SK-N-SH (cell line): ENCODE measurements at regions not wholly inside any gene's neighbourhood (a gene's known extent, or its start where the extent isn't known, plus 50 kb on each side); places are given as distances from the start of the nearest gene placed in this dataset.

Experiments used
- CTCF ChIA-PET: fragments of 300-600, 350-600 bp; formaldehyde crosslinking; extraction: SDS; loops from one replicate; lab custom pipeline; 2021; lab: Yijun Ruan, JAX
- POLR2A ChIA-PET: fragments of 350-600 bp; sonication (Branson Sonifier 250); formaldehyde crosslinking; extraction: SDS; loops from one replicate; lab custom pipeline; 2020; ENCODE audit warnings: antibody characterized with exemption, inconsistent platforms; lab: Yijun Ruan, JAX
- DNase-seq: peaks from one replicate; pipeline ENCODE4 v3.0.0; 2012
- H2AFZ ChIP-seq: fragments of 200-600 bp; sonication (generic); 2 replicates; pipeline ENCODE4 v1.8.1; 2016; ENCODE audit warnings: antibody characterized with exemption, mild to moderate bottlenecking, low read depth
- H3F3A ChIP-seq: fragments of 200-600 bp; sonication (generic); replicated peaks from 2 replicates; pipeline ENCODE3; 2016; ENCODE audit warnings: antibody characterized with exemption, mild to moderate bottlenecking; ENCODE audit not compliant: insufficient read depth
- H3K27ac ChIP-seq, 2 experiments: fragments of 200-500 bp in 1 of 2; fragments of 200-600 bp in 1 of 2; sonication (Bioruptor generic) in 1 of 2; sonication (generic), shearing (Covaris generic) in 1 of 2; 2 replicates each; pipeline versions ENCODE4 v1.5.1 to v1.6.1; 2014 to 2016; ENCODE audit warnings: low read depth in 2 of 2, inconsistent platforms in 1 of 2, low read length in 1 of 2, mild to moderate bottlenecking in 1 of 2, mixed read lengths in 1 of 2
- H3K27me3 ChIP-seq: fragments of 200-600 bp; sonication (generic), shearing (Covaris generic); 2 replicates; pipeline ENCODE4 v1.6.1; 2016; ENCODE audit warnings: mixed run types; ENCODE audit not compliant: insufficient read depth
- H3K36me3 ChIP-seq, 2 experiments: fragments of 200-500 bp in 1 of 2; fragments of 200-600 bp in 1 of 2; sonication (Bioruptor generic) in 1 of 2; sonication (generic) in 1 of 2; replicated peaks in 1 of 2; 2 replicates each; pipeline versions ENCODE3 to v1.5.1; 2014 to 2016; ENCODE audit warnings: low read length in 1 of 2, mild to moderate bottlenecking in 1 of 2; ENCODE audit not compliant: insufficient read depth in 2 of 2, control insufficient read depth in 1 of 2
- H3K4me1 ChIP-seq, 2 experiments: fragments of 200-500 bp in 1 of 2; fragments of 200-600 bp in 1 of 2; sonication (Bioruptor generic) in 1 of 2; sonication (generic), shearing (Covaris generic) in 1 of 2; 2 replicates each; pipeline versions ENCODE4 v1.5.1 to v1.6.1; 2014 to 2016; ENCODE audit warnings: low read depth in 1 of 2, low read length in 1 of 2, mixed run types in 1 of 2; ENCODE audit not compliant: insufficient read depth in 2 of 2, control insufficient read depth in 1 of 2
- H3K4me2 ChIP-seq: fragments of 200-600 bp; sonication (generic), shearing (Covaris generic); 2 replicates; pipeline ENCODE4 v1.6.1; 2017; ENCODE audit warnings: mixed run types
- H3K4me3 ChIP-seq, 2 experiments: fragments of 200-500 bp in 1 of 2; fragments of 200-600 bp in 1 of 2; sonication (Bioruptor generic) in 1 of 2; sonication (generic), shearing (Covaris generic) in 1 of 2; 2 replicates each; pipeline versions ENCODE4 v1.5.1 to v1.8.1; 2014 to 2016; ENCODE audit warnings: low read depth in 2 of 2, inconsistent platforms in 1 of 2, low read length in 1 of 2, mild to moderate bottlenecking in 1 of 2, mixed read lengths in 1 of 2, moderate library complexity in 1 of 2
- H3K79me2 ChIP-seq: fragments of 200-600 bp; sonication (generic); 2 replicates; pipeline ENCODE4 v1.8.1; 2017; ENCODE audit warnings: mild to moderate bottlenecking; ENCODE audit not compliant: insufficient read depth
- H3K9ac ChIP-seq: fragments of 200-600 bp; sonication (generic); 2 replicates; pipeline ENCODE4 v1.6.1; 2017; ENCODE audit warnings: mixed run types
- H3K9me2 ChIP-seq: fragments of 200-600 bp; sonication (generic); 2 replicates; pipeline ENCODE4 v1.6.1; 2017; ENCODE audit warnings: mixed run types
- H3K9me3 ChIP-seq: fragments of 200-600 bp; sonication (generic); 2 replicates; pipeline ENCODE4 v1.6.1; 2017; ENCODE audit warnings: mixed run types, mild to moderate bottlenecking, moderate library complexity
- H4K20me1 ChIP-seq: fragments of 200-600 bp; sonication (generic); 2 replicates; pipeline ENCODE4 v1.6.1; 2017; ENCODE audit warnings: mild to moderate bottlenecking, mixed run types; ENCODE audit not compliant: insufficient read depth
- CHD2 ChIP-seq: fragments of 150-350 bp; IDR thresholded peaks from 2 replicates; pipeline ENCODE4 v1.6.1; 2018; ENCODE audit warnings: low read length; ENCODE audit not compliant: partially characterized antibody
- ELF1 ChIP-seq: IDR thresholded peaks from 2 replicates; pipeline ENCODE4 v1.4.0; 2012
- EP300 ChIP-seq, 2 experiments: IDR thresholded peaks; 2 replicates each; pipeline versions ENCODE4 v1.4.0 to v1.6.1; 2012; ENCODE audit warnings: borderline replicate concordance in 1 of 2, low read depth in 1 of 2, low read length in 1 of 2
- EZH2phosphoT487 ChIP-seq: fragments of 200-600 bp; sonication (generic); IDR thresholded peaks from 2 replicates; pipeline ENCODE4 v1.6.1; 2017; ENCODE audit warnings: low read depth, mixed run types, mild to moderate bottlenecking, antibody characterized with exemption, moderate library complexity, borderline replicate concordance
- FOSL2 ChIP-seq: IDR thresholded peaks from 2 replicates; pipeline ENCODE4 v1.4.0; 2012; ENCODE audit warnings: low read depth, mild to moderate bottlenecking, moderate library complexity, borderline replicate concordance
- JUND ChIP-seq: IDR thresholded peaks from 2 replicates; pipeline ENCODE4 v1.4.0; 2012
- MXI1 ChIP-seq: IDR thresholded peaks from 2 replicates; pipeline ENCODE4 v1.6.1; 2012; ENCODE audit warnings: mild to moderate bottlenecking, low read depth, low read length, improper control_type of control experiment
- RXRA ChIP-seq: IDR thresholded peaks from 2 replicates; pipeline ENCODE4 v1.4.0; 2012; ENCODE audit warnings: low read depth, mild to moderate bottlenecking, borderline replicate concordance
- SMC3 ChIP-seq: IDR thresholded peaks from 2 replicates; pipeline ENCODE4 v1.6.1; 2012; ENCODE audit warnings: low read depth, low read length, improper control_type of control experiment
- WGBS: methylation state at CpG from one replicate; pipeline ENCODE4 v1.1.6; 2017; ENCODE audit warnings: low lambda C conversion rate; 5-methylcytosine and 5-hydroxymethylcytosine counted together
- TF ChIP-seq, protein P1 (sequence below): IDR thresholded peaks from 2 replicates; pipeline ENCODE4; 2012
- TF ChIP-seq, protein P2 (sequence below): IDR thresholded peaks from 2 replicates; pipeline ENCODE4 v1.4.0; 2012; ENCODE audit warnings: low read depth, borderline replicate concordance
- TF ChIP-seq, protein P3 (sequence below): fragments of 150-350 bp; IDR thresholded peaks from 2 replicates; pipeline ENCODE4 v1.6.1; 2016; ENCODE audit warnings: mild to moderate bottlenecking, low read depth, low read length

DNA sequence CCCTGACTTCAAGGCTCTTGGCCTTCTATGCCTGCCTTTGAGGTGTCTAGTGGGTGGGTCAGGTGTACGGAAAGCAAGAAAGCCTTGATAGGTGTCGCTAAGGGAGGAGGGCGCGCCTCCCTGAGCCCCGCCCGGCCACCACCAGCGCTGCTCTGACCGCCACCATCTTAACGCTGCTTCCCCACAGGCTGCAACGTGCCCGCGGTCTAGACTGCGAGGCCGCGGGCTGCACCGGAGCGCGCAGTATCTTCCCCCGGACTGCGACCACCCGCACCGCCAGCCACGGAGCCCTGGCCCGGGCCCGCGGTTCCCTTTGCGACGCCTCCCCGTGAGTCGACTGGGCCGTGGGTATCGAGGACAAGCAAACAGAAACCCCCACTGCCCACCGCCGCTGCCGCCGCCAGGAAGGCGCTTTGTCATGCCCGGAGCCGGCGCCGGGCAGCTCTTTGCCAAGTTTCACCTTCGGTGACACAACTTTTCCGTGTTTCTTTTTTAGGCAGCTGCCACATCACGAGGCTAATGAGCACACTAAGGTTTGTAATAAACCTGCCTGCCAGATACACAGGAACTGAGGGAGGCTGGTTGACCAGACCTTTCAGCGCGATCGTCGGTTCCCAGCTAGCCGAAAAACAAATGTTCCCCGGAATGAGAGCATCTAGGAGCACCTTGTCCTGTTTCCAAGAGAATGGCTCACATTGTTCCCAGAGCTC lies 335.8 kb upstream of the F9 start:
- no peak overlapping the region for H3K4me2 ChIP-seq
- POLR2A ChIA-PET: no interaction called here
- H3K9ac ChIP-seq: no peak overlapping the region
- no peaks in the 10 kb centered on the region for H3K4me1 ChIP-seq
- no peak overlapping the region for H2AFZ ChIP-seq
- no peaks in the 10 kb centered on the region for H3K9me2 ChIP-seq
- CTCF ChIA-PET: interaction anchor here (1.2 kb wide), 1 partner anchor 122 kb away, joined by 3 read pairs; no protein-coding TSS in a partner anchor
- no peaks in the 10 kb centered on the region for H3K27me3 ChIP-seq
- H3K4me3 ChIP-seq: no peak overlapping the region
- TF ChIP-seq EZH2phosphoT487 (no peak), EP300 (IDR thresholded peaks at IDR 0.05; ENCODE audit: borderline replicate concordance in 1 of 2, low read depth in 1 of 2, low read length in 1 of 2) (no peak), SMC3 (no peak), RXRA (no peak)
- TF ChIP-seq, protein P1, sequence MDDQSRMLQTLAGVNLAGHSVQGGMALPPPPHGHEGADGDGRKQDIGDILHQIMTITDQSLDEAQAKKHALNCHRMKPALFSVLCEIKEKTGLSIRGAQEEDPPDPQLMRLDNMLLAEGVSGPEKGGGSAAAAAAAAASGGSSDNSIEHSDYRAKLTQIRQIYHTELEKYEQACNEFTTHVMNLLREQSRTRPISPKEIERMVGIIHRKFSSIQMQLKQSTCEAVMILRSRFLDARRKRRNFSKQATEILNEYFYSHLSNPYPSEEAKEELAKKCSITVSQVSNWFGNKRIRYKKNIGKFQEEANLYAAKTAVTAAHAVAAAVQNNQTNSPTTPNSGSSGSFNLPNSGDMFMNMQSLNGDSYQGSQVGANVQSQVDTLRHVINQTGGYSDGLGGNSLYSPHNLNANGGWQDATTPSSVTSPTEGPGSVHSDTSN: no peak
- no peak overlapping the region for H3K27ac ChIP-seq
- no peak for DNase-seq
- H4K20me1 ChIP-seq: no peaks in the 10 kb centered on the region
- no peaks in the 10 kb centered on the region for H3F3A ChIP-seq
- H3K36me3 ChIP-seq: no peaks in the 10 kb centered on the region
- no peaks in the 10 kb centered on the region for H3K9me3 ChIP-seq
- WGBS: 31% methylated on average over 16 of the region's 50 CpGs
- H3K79me2 ChIP-seq: no peaks in the 10 kb centered on the region

DNA sequence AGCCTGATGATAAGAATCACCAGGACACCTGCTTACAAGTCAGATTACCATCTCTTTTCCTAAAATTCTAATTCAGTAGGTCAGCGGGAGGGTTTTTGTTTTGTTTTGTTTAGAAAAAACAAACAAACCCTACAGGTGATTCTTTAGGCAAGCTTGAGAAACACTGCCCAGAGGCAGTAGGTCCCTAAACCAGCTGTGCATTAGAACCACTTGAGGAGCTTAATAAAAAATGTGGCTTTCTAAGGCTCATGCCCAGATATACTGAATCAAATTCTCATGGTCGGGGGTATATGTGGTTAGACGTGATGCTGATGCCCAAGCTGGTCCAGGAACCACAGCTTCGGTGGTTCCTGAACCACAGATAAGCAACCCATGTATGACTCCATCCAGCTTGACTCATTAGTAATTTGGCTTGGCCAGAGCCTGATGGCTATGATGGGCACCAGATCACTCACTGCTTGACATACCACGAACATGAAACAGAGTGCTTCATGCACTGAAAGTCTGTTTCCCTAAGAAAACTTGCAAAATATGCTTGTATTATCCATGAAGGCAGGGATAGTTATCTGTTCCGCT lies 338.1 kb upstream of the F9 start:
- TF ChIP-seq, protein P2, sequence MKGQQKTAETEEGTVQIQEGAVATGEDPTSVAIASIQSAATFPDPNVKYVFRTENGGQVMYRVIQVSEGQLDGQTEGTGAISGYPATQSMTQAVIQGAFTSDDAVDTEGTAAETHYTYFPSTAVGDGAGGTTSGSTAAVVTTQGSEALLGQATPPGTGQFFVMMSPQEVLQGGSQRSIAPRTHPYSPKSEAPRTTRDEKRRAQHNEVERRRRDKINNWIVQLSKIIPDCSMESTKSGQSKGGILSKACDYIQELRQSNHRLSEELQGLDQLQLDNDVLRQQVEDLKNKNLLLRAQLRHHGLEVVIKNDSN: no peak
- TF ChIP-seq ELF1: no peak
- TF ChIP-seq JUND: no peak
- no peak for TF ChIP-seq CHD2
- TF ChIP-seq, protein P3, sequence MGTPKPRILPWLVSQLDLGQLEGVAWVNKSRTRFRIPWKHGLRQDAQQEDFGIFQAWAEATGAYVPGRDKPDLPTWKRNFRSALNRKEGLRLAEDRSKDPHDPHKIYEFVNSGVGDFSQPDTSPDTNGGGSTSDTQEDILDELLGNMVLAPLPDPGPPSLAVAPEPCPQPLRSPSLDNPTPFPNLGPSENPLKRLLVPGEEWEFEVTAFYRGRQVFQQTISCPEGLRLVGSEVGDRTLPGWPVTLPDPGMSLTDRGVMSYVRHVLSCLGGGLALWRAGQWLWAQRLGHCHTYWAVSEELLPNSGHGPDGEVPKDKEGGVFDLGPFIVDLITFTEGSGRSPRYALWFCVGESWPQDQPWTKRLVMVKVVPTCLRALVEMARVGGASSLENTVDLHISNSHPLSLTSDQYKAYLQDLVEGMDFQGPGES: no peak
- no peak for TF ChIP-seq MXI1
- no peak for TF ChIP-seq FOSL2
- Histone ChIP-seq H2AFZ (no peak overlapping the region), H3K4me3 (no peak overlapping the region)

More for the DNA sequence above, 338.1 kb upstream of the F9 start:
- DNase-seq: no peak
- CTCF ChIA-PET: no interaction called here
- POLR2A ChIA-PET: no interaction called here
- Histone ChIP-seq H3K4me1 (no peaks in the 10 kb centered on the region), H4K20me1 (no peaks in the 10 kb centered on the region), H3K4me2 (no peak overlapping the region), H3K27me3 (no peaks in the 10 kb centered on the region), H3K9me3 (no peaks in the 10 kb centered on the region), H3K79me2 (no peaks in the 10 kb centered on the region), H3K9ac (no peak overlapping the region), H3K27ac (no peak overlapping the region), H3K9me2 (no peaks in the 10 kb centered on the region), H3F3A (no peaks in the 10 kb centered on the region), H3K36me3 (no peaks in the 10 kb centered on the region)
- WGBS: 0% methylated on average over 6 of the region's 6 CpGs
